ENCODE measurements at regions not wholly inside any gene's neighbourhood (a gene's known extent, or its start where the extent isn't known, plus 50 kb on each side); places are given as distances from the start of the nearest gene placed in this dataset.

DNA sequence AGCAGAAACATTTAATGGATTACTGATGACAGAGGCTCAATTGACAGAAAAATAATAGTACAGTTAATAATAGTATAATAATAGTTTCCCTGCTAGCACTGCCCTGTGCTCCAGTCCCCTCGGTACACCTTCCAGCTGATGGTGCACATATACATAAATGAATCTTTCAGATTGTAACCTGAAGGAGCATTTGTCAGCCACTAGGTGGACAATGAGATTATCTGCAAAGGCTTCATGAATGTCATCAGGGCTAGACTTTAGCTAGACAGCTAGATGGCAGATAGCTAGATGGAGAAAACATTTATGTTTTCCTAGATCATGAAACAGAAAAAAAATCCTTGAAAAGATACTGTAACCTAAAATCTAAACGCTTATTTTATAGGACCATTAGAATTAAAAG lies 304.4 kb upstream of the SMC2 start:
- no peak for TF ChIP-seq TEAD4 (IDR thresholded peaks at IDR 0.05; ENCODE audit: low read depth, low read length)
- no peak for TF ChIP-seq RNF2 (IDR thresholded peaks at IDR 0.05; ENCODE audit: borderline replicate concordance, low read depth, low read length, missing control alignments, poor library complexity, severe bottlenecking)
- TF ChIP-seq, protein P1, sequence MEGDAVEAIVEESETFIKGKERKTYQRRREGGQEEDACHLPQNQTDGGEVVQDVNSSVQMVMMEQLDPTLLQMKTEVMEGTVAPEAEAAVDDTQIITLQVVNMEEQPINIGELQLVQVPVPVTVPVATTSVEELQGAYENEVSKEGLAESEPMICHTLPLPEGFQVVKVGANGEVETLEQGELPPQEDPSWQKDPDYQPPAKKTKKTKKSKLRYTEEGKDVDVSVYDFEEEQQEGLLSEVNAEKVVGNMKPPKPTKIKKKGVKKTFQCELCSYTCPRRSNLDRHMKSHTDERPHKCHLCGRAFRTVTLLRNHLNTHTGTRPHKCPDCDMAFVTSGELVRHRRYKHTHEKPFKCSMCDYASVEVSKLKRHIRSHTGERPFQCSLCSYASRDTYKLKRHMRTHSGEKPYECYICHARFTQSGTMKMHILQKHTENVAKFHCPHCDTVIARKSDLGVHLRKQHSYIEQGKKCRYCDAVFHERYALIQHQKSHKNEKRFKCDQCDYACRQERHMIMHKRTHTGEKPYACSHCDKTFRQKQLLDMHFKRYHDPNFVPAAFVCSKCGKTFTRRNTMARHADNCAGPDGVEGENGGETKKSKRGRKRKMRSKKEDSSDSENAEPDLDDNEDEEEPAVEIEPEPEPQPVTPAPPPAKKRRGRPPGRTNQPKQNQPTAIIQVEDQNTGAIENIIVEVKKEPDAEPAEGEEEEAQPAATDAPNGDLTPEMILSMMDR (IDR thresholded peaks at IDR 0.05; ENCODE audit: control extremely low read depth in 1 of 3, insufficient read depth in 1 of 3, low read depth in 1 of 3, low read length in 3 of 3): peak in 2 of 3 experiments; percentile 23 to 24; a peak in 2 of 4 replicates
